CD4-positive, alpha-beta T cell treated with Interleukin-6 for 4 hours (primary cell): ENCODE measurements at regions not wholly inside any gene's neighbourhood (a gene's known extent, or its start where the extent isn't known, plus 50 kb on each side); places are given as distances from the start of the nearest gene placed in this dataset.
"Not testable (repeated sequence)": the region's sequence is repeated elsewhere in the genome, so short reads cannot be mapped to it uniquely, and the experiment has no call there.

Source experiments
- DNase-seq: peaks from one replicate; pipeline ENCODE4 v3.0.0-alpha.2; 2020; ENCODE audit warnings: mixed read lengths

DNA sequence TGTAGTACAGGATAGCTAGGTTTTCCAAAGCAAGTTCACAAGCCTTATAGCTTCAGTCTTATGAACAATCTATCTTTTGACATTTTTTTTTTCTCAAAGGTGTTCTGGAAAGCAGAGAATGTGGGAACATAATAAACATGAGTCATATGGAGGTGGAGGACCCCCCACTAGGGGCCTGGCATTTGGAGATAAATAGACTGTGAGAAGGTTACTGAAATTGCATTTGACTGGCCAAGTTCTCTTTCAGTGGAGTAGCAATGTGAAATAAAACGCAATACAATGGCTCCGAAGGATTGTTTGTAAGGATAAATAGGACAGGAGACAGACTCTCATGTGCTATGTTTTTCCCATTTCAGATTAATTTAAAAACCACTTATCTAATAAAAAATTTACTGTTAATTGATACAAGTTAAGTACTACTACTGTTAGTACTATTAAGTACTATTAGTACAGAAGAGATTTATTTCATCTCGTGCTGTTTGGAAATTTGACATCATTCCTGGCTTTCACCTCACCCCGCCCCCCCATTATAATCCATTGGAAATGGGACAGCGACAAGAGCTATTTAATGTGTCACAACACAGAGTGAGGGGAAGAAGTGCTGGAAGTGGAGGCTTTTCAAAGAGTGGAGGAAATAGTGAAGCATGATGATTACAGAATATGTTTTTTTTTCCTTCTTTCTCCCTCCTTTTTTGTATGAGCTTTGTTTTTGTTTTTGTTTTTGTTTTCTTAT is 122.6 kb upstream of the ID4 start:
- DNase-seq: no peak

GRCh38 chr6:19715167-19715551 is 122.0 kb upstream of the ID4 start:
- no peak for DNase-seq

DNA sequence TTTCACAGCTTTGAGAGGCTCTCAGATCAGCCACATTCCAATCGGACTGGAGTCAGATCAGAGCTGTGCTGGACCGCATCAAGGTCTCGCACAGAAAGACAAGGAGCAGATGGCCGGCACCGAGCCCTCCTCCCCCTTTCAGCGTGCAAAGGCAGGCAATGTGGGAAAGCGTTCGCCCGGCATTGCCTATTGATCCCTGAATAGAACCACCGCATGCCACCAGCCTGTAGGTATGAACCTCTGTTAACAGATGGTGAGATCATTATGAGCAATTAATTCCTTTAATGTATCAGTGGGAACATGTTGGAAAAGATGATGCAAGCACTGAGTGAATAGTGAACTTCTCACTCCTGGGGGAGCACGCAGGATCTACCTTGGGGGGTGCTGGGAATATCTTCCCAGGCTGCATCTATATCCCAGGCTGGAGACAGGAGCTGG is 117.5 kb upstream of the ID4 start:
- DNase-seq: no peak

- DNase-seq: no peak
Observed at GRCh38 chr6:19721766-19722377, 115.3 kb upstream of the ID4 start.

DNA sequence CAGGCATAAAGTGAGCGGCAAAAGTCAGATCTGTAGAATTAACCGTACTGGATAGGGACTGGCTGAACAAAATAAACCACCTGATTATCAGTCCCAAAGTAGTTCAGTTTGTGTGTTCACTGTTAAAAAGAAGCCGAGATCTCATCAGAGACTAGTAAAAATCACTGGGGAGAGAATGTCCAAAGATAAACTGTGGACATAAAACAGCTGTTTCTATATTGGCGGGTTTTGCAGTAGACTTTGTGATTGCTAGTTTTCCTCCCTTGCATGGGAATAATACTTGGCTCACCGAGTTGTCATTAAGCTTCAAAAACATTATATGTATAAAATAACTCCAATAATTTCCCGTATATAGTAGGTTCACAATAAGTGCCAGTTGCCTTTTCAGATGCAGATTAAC is 114.2 kb upstream of the ID4 start:
- DNase-seq: no peak

DNA sequence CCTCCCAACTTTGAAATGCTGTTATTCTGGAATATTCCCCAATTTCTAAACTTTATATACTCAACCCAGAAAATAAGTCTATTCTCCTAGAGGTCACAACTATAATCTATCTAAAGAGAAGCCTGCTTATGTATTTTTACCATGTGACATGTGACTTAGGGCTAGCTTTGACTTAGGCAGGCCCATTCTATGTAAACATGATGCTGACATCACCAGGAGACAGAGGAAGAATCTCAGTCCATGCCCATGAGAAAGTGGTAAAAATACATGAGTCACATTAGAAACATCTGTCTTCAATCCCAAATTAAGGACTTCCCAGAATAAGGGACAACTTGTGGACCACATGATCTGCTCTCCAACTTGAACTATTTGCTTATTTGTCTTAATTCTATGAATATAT is 113.6 kb upstream of the ID4 start:
- DNase-seq: no peak

DNA sequence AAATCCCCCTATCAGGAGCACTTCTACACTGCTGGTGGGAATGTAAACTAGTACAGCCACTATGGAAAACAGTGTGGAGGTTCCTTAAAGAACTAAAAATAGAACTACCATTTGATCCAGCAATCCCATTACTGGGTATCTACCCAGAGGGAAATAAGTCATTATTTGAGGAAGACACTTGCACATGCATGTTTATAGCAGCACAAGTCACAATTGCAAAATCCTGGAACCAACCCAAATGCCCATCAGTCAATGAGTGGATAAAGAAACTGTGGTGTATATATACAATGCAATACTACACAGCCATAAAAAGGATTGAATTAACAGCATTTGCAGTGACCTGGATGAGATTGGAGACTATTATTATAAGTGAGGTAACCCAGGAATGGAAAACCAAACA is 111.7 kb upstream of the ID4 start:
- DNase-seq: not testable (repeated sequence)

DNA sequence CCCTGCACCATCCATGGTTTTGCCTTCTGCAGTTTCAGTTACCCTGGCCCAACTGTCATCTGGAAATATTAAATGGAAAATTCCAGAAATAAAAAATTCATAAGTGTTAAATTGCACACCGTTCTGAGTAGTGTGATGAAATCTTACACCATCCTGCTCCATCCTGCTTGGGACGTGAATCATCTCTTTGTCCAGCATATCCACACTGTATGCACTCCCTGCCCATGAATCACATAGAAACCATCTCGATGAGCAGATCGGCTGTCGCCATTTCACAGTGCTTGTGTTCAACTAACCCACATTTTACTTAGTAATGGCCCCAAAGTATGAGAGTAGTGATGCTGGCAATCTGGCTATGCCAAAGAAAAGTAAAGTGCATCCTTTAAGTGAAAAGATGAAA is 105.9 kb upstream of the ID4 start:
- no peak for DNase-seq

GRCh38 chr6:19734061-19734460 is 103.1 kb upstream of the ID4 start:
- no peak for DNase-seq

- DNase-seq: no peak
Observed at GRCh38 chr6:19734519-19734918, 102.7 kb upstream of the ID4 start.

DNA sequence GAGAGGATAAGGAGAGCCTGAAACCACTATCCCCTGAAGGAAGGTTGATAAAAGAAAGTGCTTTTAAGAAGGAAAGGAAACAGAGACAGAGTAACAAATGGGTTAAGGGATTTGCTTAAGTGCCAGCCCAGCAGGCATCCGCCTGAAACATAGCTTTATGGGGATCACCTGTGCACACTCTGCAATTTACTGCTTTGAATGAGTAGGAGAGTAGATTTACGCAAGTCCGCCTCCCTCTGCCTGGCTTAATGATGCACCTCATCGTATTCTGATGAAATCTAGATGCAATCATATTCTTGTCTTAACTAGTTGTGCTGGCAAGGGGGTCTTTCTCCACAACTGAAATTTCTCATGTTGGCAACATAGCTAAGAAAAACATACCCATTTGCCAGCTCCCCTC is 101.1 kb upstream of the ID4 start:
- DNase-seq: no peak

GRCh38 chr6:19738010-19738409 is 99.2 kb upstream of the ID4 start:
- no peak for DNase-seq

DNA sequence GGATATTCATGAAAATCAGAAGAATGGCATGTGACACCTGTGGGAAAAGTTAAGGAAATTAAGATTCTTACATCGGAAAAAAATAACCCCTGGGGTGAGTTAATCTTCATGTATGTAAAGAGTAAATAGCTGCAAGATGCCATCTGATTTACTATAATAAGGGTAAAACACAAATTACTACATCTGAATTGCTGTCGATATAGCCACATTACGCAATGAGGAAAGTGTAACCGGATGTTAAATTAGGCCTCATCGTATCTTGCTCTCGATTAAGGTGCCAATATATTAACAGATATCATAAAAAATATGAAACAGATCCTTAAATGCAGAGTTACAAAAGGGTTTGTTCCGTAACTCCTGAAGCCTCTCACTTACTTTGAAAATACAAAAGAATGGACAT is 87.4 kb upstream of the ID4 start:
- no peak for DNase-seq

- DNase-seq: no peak
Observed at GRCh38 chr6:19752746-19753145, 84.4 kb upstream of the ID4 start.

DNA sequence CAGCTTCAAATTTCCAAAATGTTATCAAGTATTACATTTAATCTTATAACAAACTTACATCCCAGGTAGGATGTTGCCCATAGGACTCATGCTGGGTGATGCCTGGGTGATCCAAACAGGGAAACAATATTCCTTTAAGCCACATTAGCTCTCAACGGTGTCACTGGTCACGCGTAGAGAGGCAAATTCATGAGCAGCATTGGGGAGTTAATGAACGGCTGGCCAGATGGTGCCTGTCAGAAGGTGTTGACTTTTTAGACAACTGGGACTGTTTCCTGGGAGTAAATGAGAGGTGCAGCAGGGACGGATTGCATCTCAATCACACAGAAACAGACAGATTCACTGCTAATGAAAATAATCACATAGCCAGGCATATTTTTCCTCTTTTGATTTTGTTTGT is 83.3 kb upstream of the ID4 start:
- no peak for DNase-seq

- DNase-seq: no peak
Observed at GRCh38 chr6:19754686-19755085, 82.5 kb upstream of the ID4 start.

GRCh38 chr6:19755181-19755580 is 82.0 kb upstream of the ID4 start:
- no peak for DNase-seq

GRCh38 chr6:19757036-19757435 is 80.1 kb upstream of the ID4 start:
- DNase-seq: no peak

- DNase-seq: no peak
Observed at GRCh38 chr6:19759117-19759880, 77.9 kb upstream of the ID4 start.

GRCh38 chr6:19761121-19761520 is 76.0 kb upstream of the ID4 start:
- DNase-seq: no peak

DNA sequence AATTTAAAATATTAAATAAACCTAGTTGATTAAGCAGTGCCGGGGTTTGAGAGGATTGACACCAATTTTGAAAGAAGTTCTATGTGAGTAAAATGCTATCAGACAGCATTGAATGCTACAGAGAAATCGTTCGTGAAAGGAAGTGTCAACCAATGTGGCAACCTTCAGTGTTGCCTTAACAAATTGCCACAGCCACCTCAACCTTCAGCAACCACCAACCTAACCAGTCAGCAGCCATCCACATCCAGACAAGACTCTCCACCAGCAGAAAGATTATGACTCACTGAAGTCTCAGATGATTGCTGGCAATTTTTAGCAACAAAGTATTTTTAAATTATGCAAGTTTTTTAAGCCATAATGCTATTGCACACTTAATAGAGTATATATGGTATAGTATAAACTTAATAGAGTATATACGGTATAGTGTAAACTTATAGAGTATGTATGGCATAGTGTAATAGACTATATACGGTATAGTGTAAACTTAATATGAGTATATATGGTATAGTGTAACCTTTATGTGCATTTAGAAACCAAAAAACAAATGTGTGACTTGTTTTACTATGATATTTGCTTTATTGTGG is 65.3 kb upstream of the ID4 start:
- no peak for DNase-seq

DNA sequence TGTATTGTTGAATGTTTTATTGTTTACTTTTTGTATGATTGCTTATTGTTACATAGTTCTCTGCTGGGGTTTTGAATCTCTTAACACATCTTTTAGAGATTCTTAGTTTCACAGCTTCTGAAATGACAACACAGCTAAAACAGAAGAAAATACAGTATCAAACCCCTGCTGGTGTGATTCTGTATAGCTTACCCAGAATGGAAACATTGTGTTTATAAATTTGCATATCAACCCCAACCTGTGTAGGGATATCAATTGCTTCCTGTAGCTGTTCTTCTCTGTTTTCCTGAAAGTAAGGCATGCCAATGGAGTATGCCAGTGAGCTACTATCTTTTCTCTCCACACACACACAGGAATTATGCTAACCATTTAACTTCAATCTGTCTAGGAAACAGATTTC is 64.3 kb upstream of the ID4 start:
- DNase-seq: no peak

DNA sequence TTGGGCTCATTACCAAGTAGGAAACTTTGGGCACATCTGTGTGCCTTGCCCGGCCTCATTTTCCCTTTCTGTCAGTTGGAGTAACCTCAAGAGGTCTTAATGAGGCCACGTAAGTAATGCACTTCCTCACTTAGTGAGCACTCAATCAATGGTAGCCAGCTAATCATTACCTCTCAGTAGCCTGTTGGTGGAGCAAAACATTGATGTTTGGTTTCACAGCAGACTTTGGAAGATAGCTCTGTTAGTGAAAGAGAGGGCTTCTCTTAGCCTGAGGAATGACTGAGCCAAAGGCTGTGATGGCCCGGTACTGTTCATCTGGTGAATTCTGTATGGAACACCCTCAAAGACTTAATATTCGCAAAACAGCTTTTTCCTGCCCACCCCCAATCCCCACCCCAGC is 55.9 kb upstream of the ID4 start:
- DNase-seq: no peak

DNA sequence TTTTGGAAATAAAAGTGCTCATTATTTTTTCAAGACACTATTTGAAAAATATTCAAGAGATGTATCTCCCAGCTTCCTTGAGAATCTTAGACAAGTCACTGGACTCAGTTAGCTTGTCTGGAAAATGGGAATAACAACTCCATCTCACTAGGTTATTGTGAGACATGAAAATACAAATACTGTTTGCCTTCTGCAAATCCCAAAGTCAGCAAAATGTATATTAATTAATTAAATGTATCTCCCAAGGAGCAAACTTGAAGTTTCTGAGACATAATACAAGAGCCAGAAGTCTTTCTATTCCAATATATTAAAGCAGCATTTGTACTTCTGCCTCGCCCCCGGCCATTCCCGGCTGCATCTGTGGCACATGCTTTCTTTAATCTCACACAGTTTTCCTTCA is 54.6 kb upstream of the ID4 start:
- DNase-seq: no peak
